NB4 (cell line): ENCODE measurements at regions not wholly inside any gene's neighbourhood (a gene's known extent, or its start where the extent isn't known, plus 50 kb on each side); places are given as distances from the start of the nearest gene placed in this dataset.

ENCODE experiments used
- CTCF ChIP-seq: IDR thresholded peaks from one replicate; pipeline ENCODE4 v1.5.1; 2012; ENCODE audit warnings: low read depth, low read length
- MAX ChIP-seq: IDR thresholded peaks from 2 replicates; pipeline ENCODE4 v1.6.1; 2011; ENCODE audit warnings: low read depth, low read length
- MYC ChIP-seq: IDR thresholded peaks from 2 replicates; pipeline ENCODE4 v1.6.1; 2011; ENCODE audit warnings: low read depth, low read length
- POLR2A ChIP-seq: IDR thresholded peaks from 2 replicates; pipeline ENCODE4 v1.6.1; 2011; ENCODE audit warnings: mild to moderate bottlenecking; ENCODE audit not compliant: insufficient read length; ENCODE audit errors: extremely low read depth

- TF ChIP-seq MYC, result no peak
- TF ChIP-seq POLR2A, result no peak
- no peak for TF ChIP-seq CTCF
- no peak for TF ChIP-seq MAX
Measured at GRCh38 chr18:75777630-75778029, 350.1 kb upstream of the SMIM21 start.
